Pancreas (tissue), 10 donors: ENCODE measurements at regions not wholly inside any gene's neighbourhood (a gene's known extent, or its start where the extent isn't known, plus 50 kb on each side); places are given as distances from the start of the nearest gene placed in this dataset.

Experiments
- ATAC-seq, 4 donors: fragments of 200-7000 bp; cut with Tn5 transposase; one replicate each; pipeline versions ENCODE4 v1.8.0 to v1.9.1; 2020; ENCODE audit warnings: mild to moderate bottlenecking in 4 of 4, moderate library complexity in 4 of 4
- DNase-seq, 6 donors: peaks; one replicate each; pipeline ENCODE4 v3.0.0-alpha.2; 2020
- FAIRE-seq: peaks from 2 replicates; lab custom pipeline; 2012; peaks lifted over from hg19 to GRCh38; lab: Jason Lieb, UNC
- H3K27ac ChIP-seq, 4 donors: fragments of 200-600 bp; sonication (generic); 1 replicate in 3 of 4; 2 replicates in 1 of 4; pipeline versions ENCODE4 v1.5.0 to v1.8.0; 2020
- H3K27me3 ChIP-seq, 4 donors: fragments of 200-600 bp; one replicate each; pipeline ENCODE4 v1.8.0; 2021
- H3K36me3 ChIP-seq, 3 donors: fragments of 200-600 bp; sonication (generic) in 1 of 3; one replicate each; pipeline versions ENCODE4 v1.5.0 to v1.8.0; 2020 to 2021
- H3K4me1 ChIP-seq, 3 donors: fragments of 200-600 bp; one replicate each; pipeline ENCODE4 v1.8.0; 2021
- H3K4me3 ChIP-seq, 4 donors: fragments of 200-600 bp; sonication (generic) in 2 of 4; one replicate each; pipeline versions ENCODE4 v1.5.0 to v1.8.0; 2020 to 2021
- H3K9me3 ChIP-seq, 4 donors: fragments of 200-600 bp; one replicate each; pipeline ENCODE4 v1.8.0; 2021
- CTCF ChIP-seq, 4 donors: fragments of 200-600 bp; sonication (generic) in 3 of 4; IDR thresholded peaks; one replicate each; pipeline versions ENCODE4 v1.5.0 to v1.8.0; 2021; ENCODE audit warnings: antibody characterized with exemption in 4 of 4
- WGBS, 2 donors: extraction: QIAGEN DNeasy Blood & Tissue Kit; methylation state at CpG; one replicate each; pipeline ENCODE4 v1.1.7; 2013; 5-methylcytosine and 5-hydroxymethylcytosine counted together
- intact Hi-C, 3 donors: fragments of 100-400 bp; cut with DNase I; formaldehyde crosslinking; loops; one replicate each; pipeline versions ENCODE4 v1.11.1 to v1.14.2; 2022
- donor health status: healthy with polysubstance abuse.
- donor health status: DM: no; HTN: no; CAD: no; lungs with moderate emphysema.
- donor health status: DM: no; HTN: no; CAD: no.
- donor health status: control.
- donor health status: control.
- donor health status: Bipolar disorder and iron deficiency.
- donor health status: DM: yes; HTN: yes; CAD: no.
- donor health status: DM: no; HTN: no; CAD: no.
- donor health status: DM: no; HTN: no; CAD: no.
- donor health status: DM: yes; HTN: yes; CAD: no.

GRCh38 chr2:611519-611918, 65.7 kb downstream of the TMEM18 start:
- Histone ChIP-seq H3K9me3 (no peaks in the 10 kb centered on the region), H3K27me3 (no peaks in the 10 kb centered on the region), H3K36me3 (no peaks in the 10 kb centered on the region), H3K27ac (no peak overlapping the region), H3K4me3 (no peak overlapping the region), H3K4me1 (no peaks in the 10 kb centered on the region)
- intact Hi-C loops: no loop called here
- DNase-seq (no peak), FAIRE-seq (no peak), ATAC-seq (no peak)
- no peak for TF ChIP-seq CTCF (IDR thresholded peaks at IDR 0.05)
- 76 to 82% methylated on average over 5 of the region's 5 CpGs for WGBS, 2 donors

- ATAC-seq (no peak), DNase-seq (no peak), FAIRE-seq (no peak)
- H3K27me3 ChIP-seq: no peaks in the 10 kb centered on the region
- intact Hi-C loops: no loop called here
- H3K27ac ChIP-seq: no peak overlapping the region
- H3K9me3 ChIP-seq: no peaks in the 10 kb centered on the region
- H3K4me3 ChIP-seq: no peak overlapping the region
- TF ChIP-seq CTCF (IDR thresholded peaks at IDR 0.05): no peak
- no peaks in the 10 kb centered on the region for H3K4me1 ChIP-seq
- H3K36me3 ChIP-seq: no peaks in the 10 kb centered on the region
- WGBS, 2 donors: 66 to 68% methylated on average over 3 of the region's 3 CpGs
Measured at GRCh38 chr2:610491-610890, 66.7 kb downstream of the TMEM18 start.

GRCh38 chr2:609881-610280, 67.3 kb downstream of the TMEM18 start:
- H3K27me3 ChIP-seq: no peaks in the 10 kb centered on the region
- ATAC-seq (no peak), DNase-seq (no peak), FAIRE-seq (no peak)
- no peak overlapping the region for H3K27ac ChIP-seq
- no peaks in the 10 kb centered on the region for H3K9me3 ChIP-seq
- TF ChIP-seq CTCF (IDR thresholded peaks at IDR 0.05): no peak
- WGBS, 2 donors: 79 to 87% methylated on average over 8 of the region's 8 CpGs
- intact Hi-C loops: no loop called here
- no peak overlapping the region for H3K4me3 ChIP-seq
- no peaks in the 10 kb centered on the region for H3K36me3 ChIP-seq
- H3K4me1 ChIP-seq: no peaks in the 10 kb centered on the region

- WGBS, 2 donors: 89 to 93% methylated on average over 10 of the region's 10 CpGs
- no peaks in the 10 kb centered on the region for H3K27me3 ChIP-seq
- no peaks in the 10 kb centered on the region for H3K36me3 ChIP-seq
- intact Hi-C loops: no loop called here
- FAIRE-seq (no peak), DNase-seq (no peak), ATAC-seq (no peak)
- H3K4me3 ChIP-seq: no peak overlapping the region
- no peaks in the 10 kb centered on the region for H3K9me3 ChIP-seq
- H3K27ac ChIP-seq: no peak overlapping the region
- TF ChIP-seq CTCF (IDR thresholded peaks at IDR 0.05): no peak
- H3K4me1 ChIP-seq: no peaks in the 10 kb centered on the region
Measured at GRCh38 chr2:609449-609848, 67.8 kb downstream of the TMEM18 start.

DNA sequence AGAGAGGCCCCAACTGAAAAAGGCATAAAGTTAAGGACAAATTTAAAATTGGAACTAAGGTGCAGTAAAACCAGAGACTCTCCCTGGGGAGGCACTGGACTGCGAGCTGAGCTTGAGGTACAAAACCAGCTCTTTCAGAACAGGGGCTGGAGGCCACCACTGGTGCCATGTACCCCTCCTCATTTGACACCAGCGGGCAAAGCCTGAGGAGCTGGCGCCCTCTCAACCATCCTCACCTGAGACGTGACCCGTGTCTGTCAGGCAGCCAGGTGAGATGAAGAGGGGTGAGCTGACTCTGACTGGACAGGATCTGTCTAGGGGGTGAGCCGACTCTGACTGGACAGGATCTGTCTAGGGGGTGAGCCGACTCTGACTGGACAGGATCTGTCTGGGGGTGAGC, 68.5 kb downstream of the TMEM18 start:
- Histone ChIP-seq H3K4me1 (no peaks in the 10 kb centered on the region), H3K27ac (no peak overlapping the region), H3K9me3 (no peaks in the 10 kb centered on the region), H3K4me3 (no peak overlapping the region), H3K36me3 (no peaks in the 10 kb centered on the region), H3K27me3 (no peaks in the 10 kb centered on the region)
- TF ChIP-seq CTCF (IDR thresholded peaks at IDR 0.05): no peak
- DNase-seq: no peak
- WGBS, 2 donors: 68 to 81% methylated on average over 7 of the region's 7 CpGs
- ATAC-seq: no peak
- no peak for FAIRE-seq
- intact Hi-C loops: no loop called here
